ENCODE measurements at regions not wholly inside any gene's neighbourhood (a gene's known extent, or its start where the extent isn't known, plus 50 kb on each side); places are given as distances from the start of the nearest gene placed in this dataset.

DNA sequence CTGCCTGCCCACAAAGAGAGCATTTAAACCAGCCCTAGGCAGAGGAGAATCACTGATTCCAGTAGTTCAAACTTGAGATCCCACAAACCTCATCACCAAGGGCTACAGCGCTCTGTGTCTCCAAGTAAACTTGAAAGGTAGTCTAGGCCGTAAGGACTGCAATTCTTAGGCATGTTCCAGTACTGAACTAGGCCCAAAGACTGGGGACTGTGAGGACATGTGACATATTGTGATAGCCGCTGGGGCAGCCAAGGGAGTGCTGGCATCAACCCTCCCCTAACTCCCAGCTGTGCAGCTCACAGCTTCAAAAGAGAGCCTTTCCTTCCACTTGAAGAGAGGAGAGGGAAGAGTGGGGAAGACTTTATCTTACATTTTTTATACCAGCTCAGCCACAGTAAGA lies 291.0 kb upstream of the PRR16 start:
- Histone ChIP-seq H3K4me3 (ENCODE audit: insufficient read depth, low read depth, low read length) (no peak overlapping the region), H3K14ac (replicated peaks; ENCODE audit: low read depth, low read length) (no peak overlapping the region), H2BK5ac (ENCODE audit: low read depth, low read length, poor library complexity, severe bottlenecking) (no peak overlapping the region), H3K4me1 (ENCODE audit: control insufficient read depth, insufficient read depth, low read length) (no peaks in the 10 kb centered on the region), H2BK120ac (ENCODE audit: low read depth, low read length) (no peak overlapping the region), H4K5ac (ENCODE audit: low read depth, low read length) (no peak overlapping the region), H3K4me2 (ENCODE audit: low read depth, low read length) (no peak overlapping the region), H3K4ac (ENCODE audit: low read depth, low read length) (no peak overlapping the region), H3K79me1 (ENCODE audit: low read depth in 1 of 2, low read length in 2 of 2) (no peaks in the 10 kb centered on the region), H3K56ac (ENCODE audit: extremely low read depth, insufficient read depth, low read length) (no peak overlapping the region), H2AK5ac (ENCODE audit: low read depth, low read length) (no peak overlapping the region), H3K18ac (ENCODE audit: low read depth, low read length) (no peak overlapping the region), H4K91ac (ENCODE audit: insufficient read depth, low read depth, low read length) (no peak overlapping the region), H3K9ac (ENCODE audit: low read depth, low read length) (no peak overlapping the region), H2AK9ac (replicated peaks; ENCODE audit: low read depth, low read length, poor library complexity) (no peak overlapping the region), H3K9me1 (ENCODE audit: insufficient read depth, low read length) (no peaks in the 10 kb centered on the region), H4K8ac (ENCODE audit: low read depth in 2 of 2, low read length in 2 of 2) (no peak overlapping the region), H3K9me3 (ENCODE audit: control insufficient read depth, insufficient read depth, low read length) (no peaks in the 10 kb centered on the region), H2AFZ (replicated peaks; ENCODE audit: low read length, poor library complexity) (no peak overlapping the region), H3K23ac (ENCODE audit: low read depth, low read length) (no peak overlapping the region), H2BK20ac (ENCODE audit: low read depth, low read length) (no peak overlapping the region), H3K27me3 (ENCODE audit: control insufficient read depth, insufficient read depth, low read length) (no peaks in the 10 kb centered on the region), H2BK15ac (ENCODE audit: low read depth, low read length) (no peak overlapping the region), H3K36me3 (ENCODE audit: control insufficient read depth, insufficient read depth, low read length) (no peaks in the 10 kb centered on the region), H4K20me1 (ENCODE audit: insufficient read depth, low read length) (no peaks in the 10 kb centered on the region), H3K27ac (ENCODE audit: insufficient read depth, low read length) (no peak overlapping the region)
- CTCF ChIA-PET, result no interaction called here
- no peak for ATAC-seq (ENCODE audit: low read depth)
- intact Hi-C loops (cut with micrococcal nuclease), result no loop called here
- in situ Hi-C loops (cut with MboI; ENCODE audit: low sequenced_read_pairs), result no loop called here
- no peak for TF ChIP-seq RFX5 (IDR thresholded peaks at IDR 0.05; ENCODE audit: low read depth, low read length)
- no peak for TF ChIP-seq RCOR1 (IDR thresholded peaks at IDR 0.05; ENCODE audit: insufficient replicate concordance, low read length)
- TF ChIP-seq SMC3 (IDR thresholded peaks at IDR 0.05; ENCODE audit: low read depth, low read length), result no peak
- no peak for TF ChIP-seq CEBPB (IDR thresholded peaks at IDR 0.05; ENCODE audit: low read depth, low read length)
- TF ChIP-seq BHLHE40 (IDR thresholded peaks at IDR 0.05; ENCODE audit: low read depth, low read length), result no peak
- no peak for TF ChIP-seq ELK1 (IDR thresholded peaks at IDR 0.05; ENCODE audit: borderline replicate concordance, low read depth, low read length)
- no peak for TF ChIP-seq MAZ (IDR thresholded peaks at IDR 0.05; ENCODE audit: borderline replicate concordance, low read depth, low read length)
- no peak for DNase-seq
- no TSS peak for BruUV-seq (replicated peaks)
- WGBS, 2 experiments (ENCODE audit: extremely low coverage in 2 of 2, insufficient read length in 1 of 2), result no CpG with 5 or more reads among the region's 3 CpGs
- dilution Hi-C loops (cut with HindIII; ENCODE audit: low sequenced_read_pairs, unreplicated experiment), result no loop called here
- POLR2A ChIA-PET (ENCODE audit: unreplicated experiment), result no interaction called here
